COLO668 (cell line): ENCODE measurements at regions not wholly inside any gene's neighbourhood (a gene's known extent, or its start where the extent isn't known, plus 50 kb on each side); places are given as distances from the start of the nearest gene placed in this dataset.
"Not testable (repeated sequence)": the region's sequence is repeated elsewhere in the genome, so short reads cannot be mapped to it uniquely, and the experiment has no call there.

Experiments used
- DNase-seq: peaks from one replicate; lab custom pipeline; 2025; ENCODE audit not compliant: unreplicated experiment; lab: John Stamatoyannopoulos, UW

DNA sequence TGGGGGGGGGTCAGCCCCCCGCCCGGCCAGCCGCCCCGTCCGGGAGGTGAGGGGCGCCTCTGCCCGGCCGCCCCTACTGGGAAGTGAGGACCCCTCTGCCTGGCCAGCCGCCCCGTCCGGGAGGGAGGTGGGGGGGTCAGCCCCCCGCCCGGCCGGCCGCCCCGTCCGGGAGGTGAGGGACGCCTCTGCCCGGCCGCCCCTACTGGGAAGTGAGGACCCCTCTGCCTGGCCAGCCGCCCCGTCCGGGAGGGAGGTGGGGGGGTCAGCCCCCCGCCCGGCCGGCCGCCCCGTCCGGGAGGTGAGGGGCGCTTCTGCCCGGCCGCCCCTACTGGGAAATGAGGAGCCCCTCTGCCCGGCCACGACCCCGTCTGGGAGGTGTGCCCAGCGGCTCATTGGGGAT is 210.7 kb upstream of the RPL34 start:
- not testable (repeated sequence) for DNase-seq

DNA sequence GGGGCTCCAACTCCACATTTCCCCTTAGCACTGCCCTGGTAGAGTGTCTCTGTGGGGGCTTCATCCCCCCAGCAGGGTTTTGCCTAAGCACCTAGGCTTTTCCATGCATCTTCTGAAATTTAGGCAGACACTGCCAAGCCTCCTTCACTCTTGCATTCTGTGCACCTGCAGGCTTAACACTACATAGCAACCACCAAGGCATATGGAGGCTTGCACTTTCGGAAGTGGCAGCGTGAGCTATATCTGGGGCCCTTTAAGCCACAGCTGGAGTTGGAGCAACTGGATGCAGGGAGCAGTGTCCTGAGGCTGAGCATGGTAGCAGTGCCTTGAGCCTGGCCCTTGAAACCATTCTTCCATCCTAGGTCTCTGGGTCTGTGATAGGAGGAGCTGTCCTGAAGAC is 214.8 kb upstream of the RPL34 start:
- DNase-seq, result no peak

DNA sequence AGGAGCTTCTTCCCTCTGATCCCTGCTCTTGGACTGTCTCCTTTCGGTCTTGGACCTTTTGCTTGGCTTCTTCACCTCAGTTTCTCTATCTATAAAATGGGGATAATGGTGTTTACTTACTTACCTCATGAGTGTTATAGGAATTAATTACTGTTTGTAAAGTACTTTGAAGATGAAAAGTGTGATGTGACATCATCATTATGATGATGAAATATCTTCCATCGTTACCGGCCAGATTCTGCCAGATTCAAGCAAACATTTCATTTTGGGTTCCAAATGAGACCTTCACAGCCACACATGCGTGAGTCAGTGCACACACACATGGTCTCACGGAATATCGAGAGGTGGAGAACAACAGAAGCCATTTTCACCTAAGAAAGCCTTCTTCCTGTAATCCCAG is 220.1 kb upstream of the RPL34 start:
- no peak for DNase-seq

DNA sequence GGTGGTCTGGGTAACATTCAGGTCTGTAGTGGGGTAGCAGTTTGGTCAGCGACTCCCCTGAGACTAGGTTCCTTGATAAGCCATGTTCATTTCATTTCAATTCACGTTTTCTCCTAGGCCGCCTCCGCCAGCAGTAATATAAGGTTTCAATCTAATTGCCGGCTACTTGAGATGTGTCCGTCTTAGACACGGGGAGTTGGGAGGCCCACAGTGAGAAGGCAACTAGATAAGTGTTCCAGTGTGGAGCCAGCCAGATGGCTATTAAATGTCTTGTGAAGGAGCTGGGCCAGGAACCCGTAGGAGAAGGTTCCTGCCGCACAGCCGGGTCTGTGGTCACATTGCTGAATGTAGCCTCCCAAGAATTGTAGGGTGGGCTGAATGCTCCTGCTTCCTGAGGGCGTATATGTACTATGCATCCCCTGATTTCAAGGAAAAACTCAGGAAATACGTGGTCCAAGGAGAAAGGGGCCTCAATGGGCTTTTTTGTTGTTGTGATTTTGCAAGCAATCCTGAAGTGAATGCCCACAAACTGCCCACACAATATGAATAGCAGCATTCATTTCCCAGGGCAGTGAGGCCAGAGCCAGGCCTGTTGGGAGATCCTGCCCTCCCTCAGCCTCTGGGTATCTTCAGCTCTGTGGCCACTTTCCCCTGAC is 220.6 kb upstream of the RPL34 start:
- DNase-seq, result no peak

DNA sequence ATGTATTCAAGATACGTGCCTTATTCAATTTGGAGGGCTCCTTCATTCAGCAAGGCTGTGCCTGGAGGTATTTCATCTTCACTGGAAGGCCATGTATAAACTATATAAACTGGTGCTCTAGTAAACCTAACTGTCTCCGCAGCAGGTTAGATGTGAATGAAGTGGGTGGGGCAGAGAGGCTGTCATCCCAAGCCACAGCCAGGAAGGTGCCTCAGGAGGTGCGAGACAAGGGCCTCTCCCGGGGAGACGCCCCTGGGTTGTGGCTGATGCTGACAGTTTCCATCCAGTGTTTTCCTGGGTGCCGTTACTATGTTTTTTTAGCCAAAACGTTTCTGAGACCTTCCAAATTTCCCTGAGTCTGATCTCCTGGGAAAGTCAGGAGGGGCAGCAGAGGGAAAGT is 221.5 kb upstream of the RPL34 start:
- DNase-seq, result no peak

DNA sequence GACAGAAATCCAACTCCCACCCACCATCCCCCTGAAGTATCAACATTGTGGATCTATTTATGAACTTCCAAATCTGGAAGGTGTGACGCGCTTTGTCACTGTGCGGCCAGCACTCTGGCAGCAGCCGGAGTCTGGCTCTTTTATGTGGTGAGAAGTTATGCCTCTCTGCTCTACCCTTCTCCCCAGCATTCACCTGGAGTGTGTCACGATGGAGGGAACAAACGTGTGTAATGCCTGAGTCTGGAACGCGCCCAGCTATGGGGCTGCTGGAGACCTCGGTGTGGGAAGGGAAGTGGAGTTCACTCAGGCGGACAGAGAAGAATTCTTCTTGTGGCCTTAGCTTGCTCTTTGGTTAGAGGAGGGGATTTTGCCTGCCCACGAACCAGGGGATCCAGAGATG is 222.1 kb upstream of the RPL34 start:
- no peak for DNase-seq

DNA sequence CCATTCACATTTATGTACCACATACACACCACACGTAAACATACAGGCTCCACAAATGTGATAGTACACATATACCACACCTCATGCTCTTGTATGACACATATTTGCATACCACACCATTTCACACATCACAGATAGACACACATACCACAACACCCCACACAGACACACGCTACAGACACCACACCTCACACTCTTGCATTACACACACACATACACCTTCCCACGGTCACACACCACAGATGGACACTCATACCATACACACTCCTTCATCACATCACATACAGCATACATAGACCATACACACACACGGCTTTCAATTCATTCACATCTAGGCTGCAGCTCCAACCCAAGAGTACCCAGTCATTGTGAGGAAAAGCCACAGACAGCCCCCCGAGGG is 222.5 kb upstream of the RPL34 start:
- no peak for DNase-seq

DNA sequence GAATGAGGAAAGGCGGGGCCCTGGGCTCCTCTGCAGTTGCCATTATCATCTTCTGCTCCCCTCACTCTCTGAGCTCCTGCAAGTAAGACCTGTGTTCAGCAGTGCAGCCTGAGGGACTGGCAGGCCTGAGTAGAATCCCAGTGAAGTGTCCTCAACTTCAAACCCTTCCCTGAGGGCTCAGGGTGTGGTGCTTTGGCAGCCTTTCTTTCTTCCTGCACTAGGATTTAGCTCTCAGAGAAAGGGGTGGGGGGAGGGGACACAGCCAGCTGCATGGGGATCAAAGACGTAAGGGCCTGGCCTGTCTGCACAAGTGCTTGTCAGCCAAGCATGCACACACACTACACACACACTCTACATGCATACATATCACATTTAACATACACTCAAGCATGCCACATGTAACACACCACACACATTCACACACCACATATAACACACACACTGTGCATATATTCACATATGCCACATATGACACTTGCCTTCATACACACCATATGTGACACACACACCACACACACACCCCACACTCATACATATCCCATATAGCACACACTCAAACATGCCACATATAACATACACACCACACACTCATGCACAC is 223.4 kb upstream of the RPL34 start:
- no peak for DNase-seq

DNA sequence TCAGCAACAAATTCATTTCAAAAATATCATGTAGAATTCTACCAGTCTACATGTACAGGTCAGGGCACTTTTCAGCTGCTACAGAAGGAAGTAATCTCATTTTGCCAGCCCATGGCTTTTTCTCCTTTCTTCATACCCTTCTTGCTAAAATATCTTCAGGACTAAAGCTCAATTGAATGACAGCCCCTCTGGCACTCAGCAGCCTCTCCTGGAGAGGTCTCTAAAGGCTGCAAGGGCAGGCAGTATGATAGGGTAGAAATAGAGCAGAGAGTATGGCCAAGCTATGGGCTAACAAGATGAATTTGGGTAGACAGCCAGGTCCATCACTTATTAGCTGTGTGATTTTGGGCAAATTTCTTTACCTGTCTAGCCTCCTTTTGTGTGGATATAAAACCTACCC is 224.6 kb upstream of the RPL34 start:
- DNase-seq, result no peak

DNA sequence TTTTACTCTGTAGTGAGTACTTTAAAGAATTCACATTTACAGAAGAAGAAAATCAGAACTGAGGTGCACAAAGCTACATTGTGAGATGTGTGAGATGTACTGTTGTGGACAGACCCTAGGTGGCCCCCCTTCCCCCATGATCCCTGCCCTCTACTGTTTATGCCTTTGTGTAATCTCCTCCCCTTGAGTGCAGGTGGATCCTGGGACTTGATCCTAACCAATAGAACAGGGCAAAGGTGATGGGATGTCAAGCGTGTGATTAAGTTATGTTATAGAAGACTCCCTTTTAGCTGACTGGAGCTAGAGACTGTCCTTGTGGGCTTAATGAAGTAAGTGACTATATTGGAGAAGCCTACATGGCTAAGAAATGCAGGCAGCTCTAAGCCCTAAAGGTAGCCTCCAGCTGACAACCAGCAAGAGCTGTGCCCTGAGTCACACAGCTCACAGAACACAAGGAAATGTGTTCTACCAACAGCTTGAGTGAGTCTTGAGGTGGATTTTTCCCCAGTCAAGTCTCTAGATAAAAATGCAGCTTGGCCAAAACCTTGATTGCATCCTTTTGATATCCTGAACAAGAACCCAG is 225.2 kb upstream of the LEF1 start:
- DNase-seq, result no peak

DNA sequence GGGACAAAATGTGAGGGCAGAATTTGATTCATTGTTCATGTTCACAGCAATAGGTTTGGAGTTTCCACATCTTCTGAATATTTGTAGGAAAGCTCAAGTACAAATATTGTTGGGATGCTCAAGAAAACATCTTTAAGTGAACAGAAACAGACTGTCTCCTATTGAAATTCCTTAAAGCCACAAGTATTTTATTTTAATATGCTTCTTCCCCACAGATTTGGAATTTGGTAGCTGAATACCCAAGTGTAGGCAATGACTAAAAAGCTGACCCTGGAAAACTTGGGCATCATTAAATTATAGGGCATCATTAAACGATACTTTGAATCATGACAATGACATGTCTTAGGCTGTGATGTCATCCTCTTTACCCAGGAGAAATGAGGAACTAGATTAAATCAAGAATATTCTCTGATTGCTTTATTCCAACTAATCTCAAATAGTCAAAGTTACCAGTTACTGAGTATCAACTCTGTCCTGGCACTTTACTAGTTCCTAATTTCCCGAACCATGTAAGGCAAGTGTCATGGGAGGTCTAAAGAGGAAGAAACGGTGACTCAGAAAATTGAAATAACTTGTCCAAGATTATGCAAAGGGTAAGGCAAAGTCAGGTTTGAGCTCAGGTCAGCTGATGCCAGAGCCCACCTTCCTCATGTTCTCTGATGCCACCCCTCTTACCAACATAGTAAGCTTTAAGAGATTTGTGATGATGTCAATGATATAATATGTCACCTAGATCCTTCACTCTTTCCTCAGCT is 223.1 kb upstream of the LEF1 start:
- DNase-seq, result no peak

DNA sequence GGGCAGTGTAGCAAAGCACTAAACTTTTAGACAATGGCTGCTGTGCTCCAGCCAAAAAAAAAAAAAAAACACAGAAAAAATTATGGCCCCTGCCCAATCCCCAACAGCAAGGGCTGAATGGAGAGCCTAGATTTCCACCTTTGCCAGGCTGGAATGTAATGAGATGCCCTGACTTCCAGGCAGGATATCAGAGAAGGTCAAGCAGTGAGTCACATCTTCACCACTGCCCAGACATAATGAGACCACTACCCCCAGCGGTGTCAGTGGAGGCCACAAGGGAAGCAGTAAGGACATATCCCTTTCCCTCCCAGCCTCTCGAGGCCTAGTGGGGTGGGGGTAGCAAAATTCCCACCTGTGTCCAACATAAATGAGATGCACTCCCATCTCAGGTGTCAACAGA is 216.3 kb upstream of the LEF1 start:
- no peak for DNase-seq

DNA sequence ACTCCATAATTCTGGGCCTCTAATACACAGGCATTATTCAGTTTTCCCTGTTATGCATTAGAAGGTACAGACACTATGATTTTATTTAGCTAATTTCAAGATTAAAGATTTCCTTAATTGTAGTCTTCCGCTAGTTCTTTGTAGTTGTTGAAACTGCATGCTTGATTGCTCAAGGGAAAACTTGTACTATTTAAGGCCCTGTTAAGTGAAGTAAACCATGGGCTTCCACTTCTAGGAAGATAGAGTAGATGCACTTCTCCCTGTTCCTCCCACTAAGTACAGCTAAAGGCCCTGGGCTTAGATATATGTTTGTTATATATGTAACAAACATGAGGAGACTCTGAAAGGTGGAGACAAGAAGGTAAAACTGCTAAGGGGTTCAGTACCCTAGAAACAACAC is 215.8 kb upstream of the LEF1 start:
- no peak for DNase-seq

DNA sequence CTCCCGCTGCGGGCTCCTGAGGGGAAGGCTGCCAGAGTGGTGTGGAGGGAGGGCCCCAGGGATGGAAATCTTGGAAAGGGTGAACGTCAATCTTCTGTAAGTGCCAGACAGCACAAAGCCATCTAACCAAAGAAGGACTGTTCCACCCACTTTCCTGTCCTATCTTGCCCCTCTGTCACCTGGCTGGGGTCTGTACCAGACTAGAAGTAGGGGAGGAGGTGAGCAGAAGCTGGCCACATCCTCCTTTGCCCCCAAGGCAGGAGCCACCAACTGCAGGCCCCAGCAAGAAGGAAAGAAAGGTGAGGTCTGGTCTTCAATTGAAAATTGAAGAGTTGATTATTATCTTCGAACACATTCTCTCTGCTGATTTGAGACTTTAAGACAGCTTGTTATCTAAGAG is 214.4 kb upstream of the LEF1 start:
- no peak for DNase-seq

DNA sequence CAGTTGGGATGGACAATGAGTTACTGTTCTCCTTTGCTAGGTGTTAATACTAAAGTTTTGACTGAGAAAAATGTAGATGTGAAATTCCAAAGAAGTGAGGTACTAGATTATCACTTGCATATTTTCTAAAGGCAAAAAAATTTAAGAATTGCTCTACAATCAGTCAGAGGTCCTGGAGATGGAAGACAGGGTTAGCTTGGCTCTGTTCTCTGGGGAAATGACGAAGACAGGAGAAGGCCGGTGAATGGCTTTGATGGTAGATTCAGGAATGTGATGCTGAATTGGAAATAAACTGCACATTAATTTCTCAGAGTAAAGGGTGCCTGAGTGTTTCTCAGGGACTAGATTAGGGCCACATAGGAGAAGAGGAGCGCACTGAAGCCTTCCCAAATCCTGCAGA is 214.0 kb upstream of the LEF1 start:
- DNase-seq, result no peak

DNA sequence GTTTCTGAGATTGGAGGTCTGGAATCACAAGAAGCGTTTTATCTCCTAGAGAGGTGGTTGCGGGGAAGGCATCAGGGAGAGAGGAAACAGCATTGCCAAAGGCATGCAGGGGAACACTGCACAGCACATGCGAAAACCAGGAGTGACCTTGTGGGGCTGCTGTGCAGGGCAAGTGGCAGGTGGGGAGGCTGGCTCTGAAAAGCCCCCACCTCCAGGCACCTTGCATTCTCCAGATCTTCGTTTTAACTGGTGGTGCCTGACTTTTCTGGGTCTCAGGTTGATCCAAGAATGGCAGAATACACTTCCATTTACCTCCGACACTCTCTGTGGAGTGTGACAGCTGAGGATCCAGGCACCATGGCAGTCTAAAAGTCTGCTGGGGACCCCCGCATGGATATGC is 209.4 kb upstream of the LEF1 start:
- DNase-seq, result no peak

DNA sequence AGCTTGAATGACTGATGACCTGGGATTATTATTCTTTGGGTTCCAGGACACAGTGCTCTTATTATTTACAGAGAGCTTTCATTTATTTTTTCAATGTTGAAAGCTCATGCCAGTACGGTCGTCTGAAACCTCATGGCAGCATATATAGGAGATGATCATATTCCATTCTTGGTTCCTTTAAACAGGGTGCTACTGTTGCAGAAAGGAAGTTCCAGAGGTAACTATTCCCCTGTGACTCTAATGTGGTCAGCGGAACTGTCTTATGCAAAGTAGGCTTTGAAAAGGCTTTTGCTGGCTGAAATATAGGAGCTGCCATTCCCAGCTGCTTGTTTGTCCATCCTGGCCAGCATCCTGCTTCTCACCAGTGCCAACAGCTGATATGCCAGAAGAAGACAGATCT is 208.3 kb upstream of the LEF1 start:
- DNase-seq, result no peak

DNA sequence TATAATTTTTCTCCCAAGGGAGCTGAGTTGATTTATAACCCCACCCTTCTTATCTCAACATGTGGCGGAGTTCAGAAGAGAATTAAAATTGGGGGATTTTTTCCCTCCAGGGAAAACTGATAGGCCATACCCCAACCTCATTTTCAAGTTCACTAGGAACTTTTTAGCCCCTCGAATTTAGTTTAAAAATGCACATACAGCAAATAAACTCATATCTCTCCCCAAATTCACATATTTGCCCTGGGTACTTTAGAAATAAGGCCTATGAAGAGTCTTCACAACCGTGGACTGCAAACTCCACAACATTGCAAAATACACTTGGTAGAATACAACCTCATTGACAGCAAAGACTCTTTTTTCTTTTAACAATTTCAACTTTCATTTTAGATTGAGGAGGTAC is 206.7 kb upstream of the LEF1 start:
- no peak for DNase-seq

DNA sequence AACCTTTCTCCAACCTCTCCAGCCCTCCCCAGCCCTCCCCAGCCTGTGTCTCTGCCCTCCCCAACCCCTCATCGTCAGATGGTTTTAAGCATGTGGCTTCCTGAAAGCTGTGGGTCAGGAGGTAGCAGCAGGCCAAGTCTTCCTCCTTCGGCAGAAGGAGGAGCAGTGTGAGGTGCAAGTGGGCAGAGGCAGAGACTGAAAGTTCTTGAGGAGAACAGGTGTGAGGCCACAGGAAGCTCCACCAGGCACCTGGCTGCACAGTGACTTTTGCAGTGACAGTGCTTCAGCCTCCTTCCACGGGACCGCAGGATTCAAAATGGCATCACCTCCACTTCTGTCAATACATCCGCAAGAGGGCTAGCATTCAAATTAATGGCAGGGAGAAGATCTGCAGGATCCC is 203.9 kb upstream of the LEF1 start:
- no peak for DNase-seq

DNA sequence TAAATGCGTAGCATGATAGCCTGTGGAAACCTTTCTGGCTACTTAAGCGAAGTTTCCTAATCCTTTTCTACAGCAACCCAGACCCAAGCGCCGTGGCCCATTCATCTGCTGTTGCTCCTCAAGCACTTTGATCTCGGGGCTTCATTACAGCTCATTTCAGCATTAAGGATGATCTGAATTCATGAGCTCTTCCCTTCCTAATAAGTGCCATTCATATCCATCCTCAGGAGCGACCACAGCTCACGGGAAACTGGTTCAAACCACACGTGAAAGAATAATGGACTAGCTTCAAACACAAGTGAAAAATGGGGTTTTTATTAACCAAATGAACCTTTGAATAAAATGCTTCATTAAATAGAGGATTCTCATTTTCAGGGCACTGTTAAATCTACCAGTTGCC is 202.6 kb upstream of the LEF1 start:
- no peak for DNase-seq

DNA sequence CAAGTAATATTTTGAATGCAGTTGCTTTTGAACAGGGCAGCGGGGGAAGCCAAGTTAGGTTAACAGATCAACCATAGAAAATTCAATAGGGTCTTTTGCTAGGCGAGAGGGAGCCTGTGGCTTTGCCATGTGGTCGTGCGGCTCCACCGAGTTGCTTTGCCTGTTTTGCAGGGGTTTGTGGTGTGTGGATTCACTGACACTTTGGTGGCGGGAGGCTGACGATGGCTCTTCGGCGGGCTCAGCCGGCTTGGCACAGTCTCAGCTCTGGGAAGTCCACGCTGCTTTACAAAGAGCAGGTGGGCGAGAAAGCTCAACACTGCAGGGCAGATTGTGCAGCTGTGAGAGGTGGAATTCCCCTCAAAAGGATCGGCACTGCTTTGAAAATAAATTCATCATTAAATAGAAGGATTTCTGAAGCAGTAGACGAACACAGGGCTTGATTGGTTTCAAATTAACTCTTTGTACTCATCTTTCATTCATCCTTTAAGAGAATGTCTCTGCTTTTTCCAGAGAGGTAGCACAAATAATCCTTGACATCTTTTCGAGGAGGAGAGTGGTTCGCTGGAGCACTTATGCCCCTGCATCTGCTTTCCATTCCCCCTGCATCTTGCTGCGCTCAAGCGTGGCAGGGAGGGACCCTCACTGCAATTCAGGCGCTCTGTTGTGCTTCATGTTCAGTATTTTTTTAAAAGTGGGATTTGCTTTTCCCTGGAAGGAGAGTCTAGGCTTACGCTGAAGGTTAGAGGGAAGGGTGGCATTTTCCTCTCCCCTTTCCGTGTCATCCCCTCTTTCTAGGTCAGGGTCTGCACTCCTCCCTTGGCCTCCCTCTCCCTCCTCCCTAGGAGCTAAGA is 201.8 kb upstream of the LEF1 start:
- DNase-seq, result no peak
